SK-N-SH (cell line): ENCODE measurements at regions not wholly inside any gene's neighbourhood (a gene's known extent, or its start where the extent isn't known, plus 50 kb on each side); places are given as distances from the start of the nearest gene placed in this dataset.

Experiments
- CTCF ChIA-PET: fragments of 300-600, 350-600 bp; formaldehyde crosslinking; extraction: SDS; loops from one replicate; lab custom pipeline; 2021; lab: Yijun Ruan, JAX
- POLR2A ChIA-PET: fragments of 350-600 bp; sonication (Branson Sonifier 250); formaldehyde crosslinking; extraction: SDS; loops from one replicate; lab custom pipeline; 2020; ENCODE audit warnings: antibody characterized with exemption, inconsistent platforms; lab: Yijun Ruan, JAX
- DNase-seq: peaks from one replicate; pipeline ENCODE4 v3.0.0; 2012
- H2AFZ ChIP-seq: fragments of 200-600 bp; sonication (generic); 2 replicates; pipeline ENCODE4 v1.8.1; 2016; ENCODE audit warnings: antibody characterized with exemption, mild to moderate bottlenecking, low read depth
- H3F3A ChIP-seq: fragments of 200-600 bp; sonication (generic); replicated peaks from 2 replicates; pipeline ENCODE3; 2016; ENCODE audit warnings: antibody characterized with exemption, mild to moderate bottlenecking; ENCODE audit not compliant: insufficient read depth
- H3K27ac ChIP-seq, 2 experiments: fragments of 200-500 bp in 1 of 2; fragments of 200-600 bp in 1 of 2; sonication (Bioruptor generic) in 1 of 2; sonication (generic), shearing (Covaris generic) in 1 of 2; 2 replicates each; pipeline versions ENCODE4 v1.5.1 to v1.6.1; 2014 to 2016; ENCODE audit warnings: low read depth in 2 of 2, inconsistent platforms in 1 of 2, low read length in 1 of 2, mild to moderate bottlenecking in 1 of 2, mixed read lengths in 1 of 2
- H3K27me3 ChIP-seq: fragments of 200-600 bp; sonication (generic), shearing (Covaris generic); 2 replicates; pipeline ENCODE4 v1.6.1; 2016; ENCODE audit warnings: mixed run types; ENCODE audit not compliant: insufficient read depth
- H3K36me3 ChIP-seq, 2 experiments: fragments of 200-500 bp in 1 of 2; fragments of 200-600 bp in 1 of 2; sonication (Bioruptor generic) in 1 of 2; sonication (generic) in 1 of 2; replicated peaks in 1 of 2; 2 replicates each; pipeline versions ENCODE3 to v1.5.1; 2014 to 2016; ENCODE audit warnings: low read length in 1 of 2, mild to moderate bottlenecking in 1 of 2; ENCODE audit not compliant: insufficient read depth in 2 of 2, control insufficient read depth in 1 of 2
- H3K4me1 ChIP-seq, 2 experiments: fragments of 200-500 bp in 1 of 2; fragments of 200-600 bp in 1 of 2; sonication (Bioruptor generic) in 1 of 2; sonication (generic), shearing (Covaris generic) in 1 of 2; 2 replicates each; pipeline versions ENCODE4 v1.5.1 to v1.6.1; 2014 to 2016; ENCODE audit warnings: low read depth in 1 of 2, low read length in 1 of 2, mixed run types in 1 of 2; ENCODE audit not compliant: insufficient read depth in 2 of 2, control insufficient read depth in 1 of 2
- H3K4me2 ChIP-seq: fragments of 200-600 bp; sonication (generic), shearing (Covaris generic); 2 replicates; pipeline ENCODE4 v1.6.1; 2017; ENCODE audit warnings: mixed run types
- H3K4me3 ChIP-seq, 2 experiments: fragments of 200-500 bp in 1 of 2; fragments of 200-600 bp in 1 of 2; sonication (Bioruptor generic) in 1 of 2; sonication (generic), shearing (Covaris generic) in 1 of 2; 2 replicates each; pipeline versions ENCODE4 v1.5.1 to v1.8.1; 2014 to 2016; ENCODE audit warnings: low read depth in 2 of 2, inconsistent platforms in 1 of 2, low read length in 1 of 2, mild to moderate bottlenecking in 1 of 2, mixed read lengths in 1 of 2, moderate library complexity in 1 of 2
- H3K79me2 ChIP-seq: fragments of 200-600 bp; sonication (generic); 2 replicates; pipeline ENCODE4 v1.8.1; 2017; ENCODE audit warnings: mild to moderate bottlenecking; ENCODE audit not compliant: insufficient read depth
- H3K9ac ChIP-seq: fragments of 200-600 bp; sonication (generic); 2 replicates; pipeline ENCODE4 v1.6.1; 2017; ENCODE audit warnings: mixed run types
- H3K9me2 ChIP-seq: fragments of 200-600 bp; sonication (generic); 2 replicates; pipeline ENCODE4 v1.6.1; 2017; ENCODE audit warnings: mixed run types
- H3K9me3 ChIP-seq: fragments of 200-600 bp; sonication (generic); 2 replicates; pipeline ENCODE4 v1.6.1; 2017; ENCODE audit warnings: mixed run types, mild to moderate bottlenecking, moderate library complexity
- H4K20me1 ChIP-seq: fragments of 200-600 bp; sonication (generic); 2 replicates; pipeline ENCODE4 v1.6.1; 2017; ENCODE audit warnings: mild to moderate bottlenecking, mixed run types; ENCODE audit not compliant: insufficient read depth
- ELF1 ChIP-seq: IDR thresholded peaks from 2 replicates; pipeline ENCODE4 v1.4.0; 2012
- EP300 ChIP-seq, 2 experiments: IDR thresholded peaks; 2 replicates each; pipeline versions ENCODE4 v1.4.0 to v1.6.1; 2012; ENCODE audit warnings: borderline replicate concordance in 1 of 2, low read depth in 1 of 2, low read length in 1 of 2
- FOSL2 ChIP-seq: IDR thresholded peaks from 2 replicates; pipeline ENCODE4 v1.4.0; 2012; ENCODE audit warnings: low read depth, mild to moderate bottlenecking, moderate library complexity, borderline replicate concordance
- FOXJ3 ChIP-seq: sonication (generic); formaldehyde crosslinking; IDR thresholded peaks from 2 replicates; pipeline ENCODE4 v1.5.1; 2020; ENCODE audit warnings: mild to moderate bottlenecking, missing genetic modification reagents
- FOXM1 ChIP-seq: IDR thresholded peaks from 2 replicates; pipeline ENCODE4 v1.4.0; 2012; ENCODE audit warnings: low read depth, mild to moderate bottlenecking
- GATA2 ChIP-seq: sonication (generic); formaldehyde crosslinking; IDR thresholded peaks from 2 replicates; pipeline ENCODE4 v1.5.0; 2020; ENCODE audit warnings: mild to moderate bottlenecking, missing genetic modification reagents
- MEF2A ChIP-seq: IDR thresholded peaks from 2 replicates; pipeline ENCODE4 v1.4.0; 2012; ENCODE audit warnings: low read depth, borderline replicate concordance
- NRF1 ChIP-seq: IDR thresholded peaks from 2 replicates; pipeline ENCODE4 v1.6.1; 2012; ENCODE audit warnings: low read depth, mild to moderate bottlenecking, low read length
- POLR2AphosphoS5 ChIP-seq: IDR thresholded peaks from 2 replicates; pipeline ENCODE4 v1.6.1; 2012; ENCODE audit warnings: low read depth, low read length
- RAD21 ChIP-seq: IDR thresholded peaks from 2 replicates; pipeline ENCODE4 v1.6.1; 2012; ENCODE audit warnings: mild to moderate bottlenecking, low read length
- RCOR1 ChIP-seq: fragments of 150-350 bp; IDR thresholded peaks from 2 replicates; pipeline ENCODE4 v1.6.1; 2017; ENCODE audit warnings: antibody characterized with exemption, low read length
- RFX5 ChIP-seq: IDR thresholded peaks from 2 replicates; pipeline ENCODE4 v1.6.1; 2012; ENCODE audit warnings: mild to moderate bottlenecking, improper control_type of control experiment, low read length
- RXRA ChIP-seq: IDR thresholded peaks from 2 replicates; pipeline ENCODE4 v1.4.0; 2012; ENCODE audit warnings: low read depth, mild to moderate bottlenecking, borderline replicate concordance
- SIN3A ChIP-seq: IDR thresholded peaks from 2 replicates; pipeline ENCODE4 v1.6.1; 2012; ENCODE audit warnings: low read depth, mild to moderate bottlenecking, low read length, moderate library complexity, borderline replicate concordance
- SMC3 ChIP-seq: IDR thresholded peaks from 2 replicates; pipeline ENCODE4 v1.6.1; 2012; ENCODE audit warnings: low read depth, low read length, improper control_type of control experiment
- TAF1 ChIP-seq: IDR thresholded peaks from 2 replicates; pipeline ENCODE4 v1.6.1; 2012; ENCODE audit warnings: low read depth, mild to moderate bottlenecking, low read length, moderate library complexity, borderline replicate concordance
- TEAD4 ChIP-seq: IDR thresholded peaks from 2 replicates; pipeline ENCODE4 v1.4.0; 2012; ENCODE audit warnings: mild to moderate bottlenecking, borderline replicate concordance; ENCODE audit not compliant: insufficient read depth
- YY1 ChIP-seq: IDR thresholded peaks from 2 replicates; pipeline ENCODE4 v1.4.0; 2012; ENCODE audit warnings: low read depth, mild to moderate bottlenecking
- WGBS: methylation state at CpG from one replicate; pipeline ENCODE4 v1.1.6; 2017; ENCODE audit warnings: low lambda C conversion rate; 5-methylcytosine and 5-hydroxymethylcytosine counted together
- TF ChIP-seq, protein P1 (sequence below): IDR thresholded peaks from 2 replicates; pipeline ENCODE4 v1.4.0; 2012; ENCODE audit warnings: low read depth
- TF ChIP-seq, protein P2 (sequence below): IDR thresholded peaks from 2 replicates; pipeline ENCODE4 v1.4.0; 2012; ENCODE audit warnings: low read depth, borderline replicate concordance

DNA sequence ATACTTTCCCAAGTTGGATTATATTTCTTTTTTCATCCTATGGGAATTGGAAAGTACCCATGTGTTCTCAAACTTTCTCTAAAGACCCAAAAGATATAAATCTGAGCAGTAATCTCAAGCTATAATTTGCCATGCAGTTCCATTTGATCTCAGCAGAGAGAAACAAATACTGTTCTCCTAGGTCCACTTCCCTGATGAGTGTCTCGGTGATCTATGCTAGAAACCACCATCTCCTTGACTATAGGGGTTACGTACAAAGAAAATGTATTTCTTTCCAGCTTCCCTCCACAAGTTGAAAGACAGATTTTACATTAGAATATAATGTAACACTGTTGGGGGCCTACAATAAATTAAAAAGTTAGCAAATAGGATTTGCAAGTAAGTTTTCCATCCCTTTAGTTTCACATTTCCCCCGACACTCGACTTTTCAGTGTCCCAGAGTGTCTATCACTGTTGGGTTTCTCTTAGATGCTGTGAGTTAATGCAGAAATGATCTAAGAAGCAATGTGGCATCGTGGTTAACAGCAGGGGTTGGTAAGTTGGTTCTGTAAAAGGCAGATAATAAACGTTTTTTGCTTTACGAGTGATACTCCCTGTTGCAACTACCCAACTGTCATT, 465.1 kb upstream of the CFAP20DC start:
- CTCF ChIA-PET = no interaction called here
- Histone ChIP-seq H3K9ac (no peak overlapping the region), H3K9me2 (no peaks in the 10 kb centered on the region), H2AFZ (no peak overlapping the region), H3F3A (no peaks in the 10 kb centered on the region), H3K36me3 (no peaks in the 10 kb centered on the region), H3K9me3 (no peaks in the 10 kb centered on the region), H3K27ac (no peak overlapping the region), H3K79me2 (no peaks in the 10 kb centered on the region), H3K4me2 (no peak overlapping the region), H3K4me1 (no peaks in the 10 kb centered on the region), H3K27me3 (no peaks in the 10 kb centered on the region), H3K4me3 (no peak overlapping the region), H4K20me1 (no peaks in the 10 kb centered on the region)
- whole genome bisulfite sequencing = 60% methylated on average over 7 of the region's 7 CpGs
- POLR2A ChIA-PET = no interaction called here
- DNase-seq = no peak
- TF ChIP-seq RFX5 = no peak
- no peak for TF ChIP-seq FOXM1
- no peak for TF ChIP-seq TEAD4
- no peak for TF ChIP-seq SIN3A
- TF ChIP-seq EP300 (IDR thresholded peaks at IDR 0.05; ENCODE audit: borderline replicate concordance in 1 of 2, low read depth in 1 of 2, low read length in 1 of 2) = no peak
- no peak for TF ChIP-seq RCOR1
- TF ChIP-seq FOXJ3 (CRISPR knock-in tag) = no peak
- TF ChIP-seq POLR2AphosphoS5 = no peak
- no peak for TF ChIP-seq RXRA
- no peak for TF ChIP-seq FOSL2
- TF ChIP-seq ELF1 = no peak
- no peak for TF ChIP-seq GATA2
- TF ChIP-seq, protein P1, sequence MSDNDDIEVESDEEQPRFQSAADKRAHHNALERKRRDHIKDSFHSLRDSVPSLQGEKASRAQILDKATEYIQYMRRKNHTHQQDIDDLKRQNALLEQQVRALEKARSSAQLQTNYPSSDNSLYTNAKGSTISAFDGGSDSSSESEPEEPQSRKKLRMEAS = no peak
- TF ChIP-seq, protein P2, sequence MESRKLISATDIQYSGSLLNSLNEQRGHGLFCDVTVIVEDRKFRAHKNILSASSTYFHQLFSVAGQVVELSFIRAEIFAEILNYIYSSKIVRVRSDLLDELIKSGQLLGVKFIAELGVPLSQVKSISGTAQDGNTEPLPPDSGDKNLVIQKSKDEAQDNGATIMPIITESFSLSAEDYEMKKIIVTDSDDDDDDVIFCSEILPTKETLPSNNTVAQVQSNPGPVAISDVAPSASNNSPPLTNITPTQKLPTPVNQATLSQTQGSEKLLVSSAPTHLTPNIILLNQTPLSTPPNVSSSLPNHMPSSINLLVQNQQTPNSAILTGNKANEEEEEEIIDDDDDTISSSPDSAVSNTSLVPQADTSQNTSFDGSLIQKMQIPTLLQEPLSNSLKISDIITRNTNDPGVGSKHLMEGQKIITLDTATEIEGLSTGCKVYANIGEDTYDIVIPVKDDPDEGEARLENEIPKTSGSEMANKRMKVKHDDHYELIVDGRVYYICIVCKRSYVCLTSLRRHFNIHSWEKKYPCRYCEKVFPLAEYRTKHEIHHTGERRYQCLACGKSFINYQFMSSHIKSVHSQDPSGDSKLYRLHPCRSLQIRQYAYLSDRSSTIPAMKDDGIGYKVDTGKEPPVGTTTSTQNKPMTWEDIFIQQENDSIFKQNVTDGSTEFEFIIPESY = no peak
- TF ChIP-seq RAD21 = no peak
- TF ChIP-seq SMC3 = no peak
- no peak for TF ChIP-seq TAF1
- no peak for TF ChIP-seq MEF2A
- TF ChIP-seq NRF1 = no peak
- TF ChIP-seq YY1 = no peak
